HG03469 (cell line): ENCODE measurements at regions not wholly inside any gene's neighbourhood (a gene's known extent, or its start where the extent isn't known, plus 50 kb on each side); places are given as distances from the start of the nearest gene placed in this dataset.

Source experiments
- ATAC-seq: cut with Tn5 transposase; IDR thresholded peaks from one replicate; pipeline ENCODE4 v1.9.1; 2021; ENCODE audit warnings: mild to moderate bottlenecking, moderate library complexity, moderate number of reproducible peaks; ENCODE audit not compliant: unreplicated experiment

GRCh38 chr13:62611343-62611742 is 1195.7 kb upstream of the PCDH20 start:
- ATAC-seq, result no peak

GRCh38 chr13:62598708-62599107 is 1183.1 kb upstream of the PCDH20 start:
- ATAC-seq, result no peak

GRCh38 chr13:62595976-62596375 is 1180.3 kb upstream of the PCDH20 start:
- no peak for ATAC-seq

- no peak for ATAC-seq
Measured at GRCh38 chr13:62593804-62594203, 1178.2 kb upstream of the PCDH20 start.

- ATAC-seq, result no peak
Measured at GRCh38 chr13:62583466-62583865, 1167.8 kb upstream of the PCDH20 start.

- ATAC-seq, result no peak
Measured at GRCh38 chr13:62578402-62578801, 1162.8 kb upstream of the PCDH20 start.

- ATAC-seq, result no peak
Measured at GRCh38 chr13:62564770-62565169, 1149.1 kb upstream of the PCDH20 start.

- no peak for ATAC-seq
Measured at GRCh38 chr13:62563251-62563650, 1147.6 kb upstream of the PCDH20 start.

GRCh38 chr13:62556978-62557377 is 1141.3 kb upstream of the PCDH20 start:
- ATAC-seq, result no peak

GRCh38 chr13:62551588-62551987 is 1135.9 kb upstream of the PCDH20 start:
- no peak for ATAC-seq

GRCh38 chr13:62544928-62545327 is 1129.3 kb upstream of the PCDH20 start:
- ATAC-seq, result no peak

- no peak for ATAC-seq
Measured at GRCh38 chr13:62537593-62537992, 1121.9 kb upstream of the PCDH20 start.

- ATAC-seq, result no peak
Measured at GRCh38 chr13:62525652-62526051, 1110.0 kb upstream of the PCDH20 start.

GRCh38 chr13:62524498-62524897 is 1108.8 kb upstream of the PCDH20 start:
- no peak for ATAC-seq

- ATAC-seq, result peak; percentile 67
Measured at GRCh38 chr13:62524061-62524460, 1108.4 kb upstream of the PCDH20 start.

GRCh38 chr13:62512194-62513141 is 1096.8 kb upstream of the PCDH20 start:
- ATAC-seq, result peak; percentile 78

- no peak for ATAC-seq
Measured at GRCh38 chr13:62510906-62511655, 1095.4 kb upstream of the PCDH20 start.

- ATAC-seq, result no peak
Measured at GRCh38 chr13:62502588-62502987, 1086.9 kb upstream of the PCDH20 start.

GRCh38 chr13:62489731-62490130 is 1074.1 kb upstream of the PCDH20 start:
- ATAC-seq, result no peak

GRCh38 chr13:62483774-62484173 is 1068.1 kb upstream of the PCDH20 start:
- ATAC-seq, result no peak

- no peak for ATAC-seq
Measured at GRCh38 chr13:62482351-62482750, 1066.7 kb upstream of the PCDH20 start.

GRCh38 chr13:62473944-62474237 is 1058.2 kb upstream of the PCDH20 start:
- no peak for ATAC-seq
